ENCODE measurements at regions not wholly inside any gene's neighbourhood (a gene's known extent, or its start where the extent isn't known, plus 50 kb on each side); places are given as distances from the start of the nearest gene placed in this dataset.

- no peak overlapping the region for H3K4me3 ChIP-seq (ENCODE audit: low read depth, low read length)
- DNase-seq (ENCODE audit: low read depth), result no peak
- no peak for TF ChIP-seq CTCF (IDR thresholded peaks at IDR 0.05; ENCODE audit: low read depth, low read length, missing control alignments)
These were observed 206.4 kb upstream of the E2F8 start for GRCh38 chr11:19447150-19447566.

DNA sequence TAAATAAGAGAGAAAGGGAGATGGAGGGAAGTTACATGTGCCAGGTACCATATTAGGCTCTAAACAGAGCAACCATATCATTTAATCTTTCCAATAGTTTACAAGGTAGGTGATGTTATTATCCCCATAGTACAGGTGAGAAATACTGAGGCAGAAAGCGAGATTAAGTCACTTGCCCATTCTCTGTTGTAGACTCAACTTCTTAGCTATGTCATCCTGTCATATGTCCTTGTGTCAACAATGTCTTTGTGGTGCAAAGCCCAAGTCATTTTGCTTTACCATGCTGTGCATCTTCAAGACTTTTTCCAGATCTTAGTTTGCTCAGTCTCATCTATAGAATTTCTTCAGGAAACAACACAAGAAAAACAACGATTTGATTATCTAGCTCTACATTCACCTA is 205.0 kb upstream of the E2F8 start:
- no peak overlapping the region for H3K4me3 ChIP-seq (ENCODE audit: low read depth, low read length)
- DNase-seq (ENCODE audit: low read depth), result no peak
- TF ChIP-seq CTCF (IDR thresholded peaks at IDR 0.05; ENCODE audit: low read depth, low read length, missing control alignments), result no peak

DNA sequence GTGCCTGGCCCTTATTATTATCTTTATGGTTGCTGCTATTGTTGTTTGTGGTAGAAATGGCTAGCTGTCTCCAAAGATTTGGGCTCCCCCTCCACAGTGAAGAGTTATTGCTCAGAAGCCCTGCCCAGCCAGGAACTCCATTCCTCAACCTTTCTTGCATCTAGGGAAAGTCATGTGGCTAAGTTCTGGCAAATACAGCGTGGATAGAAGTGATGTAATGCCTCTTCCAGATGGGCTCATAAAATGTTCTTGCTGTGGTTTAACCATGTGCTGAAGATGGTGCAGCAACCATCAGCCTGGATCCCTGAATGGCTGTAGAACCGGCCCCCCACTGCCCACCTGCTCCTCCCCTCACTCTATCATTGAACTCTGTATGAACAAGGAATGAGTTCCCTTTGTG is 203.5 kb upstream of the E2F8 start:
- H3K4me3 ChIP-seq (ENCODE audit: low read depth, low read length), result no peak overlapping the region
- TF ChIP-seq CTCF (IDR thresholded peaks at IDR 0.05; ENCODE audit: low read depth, low read length, missing control alignments), result no peak
- no peak for DNase-seq (ENCODE audit: low read depth)

DNA sequence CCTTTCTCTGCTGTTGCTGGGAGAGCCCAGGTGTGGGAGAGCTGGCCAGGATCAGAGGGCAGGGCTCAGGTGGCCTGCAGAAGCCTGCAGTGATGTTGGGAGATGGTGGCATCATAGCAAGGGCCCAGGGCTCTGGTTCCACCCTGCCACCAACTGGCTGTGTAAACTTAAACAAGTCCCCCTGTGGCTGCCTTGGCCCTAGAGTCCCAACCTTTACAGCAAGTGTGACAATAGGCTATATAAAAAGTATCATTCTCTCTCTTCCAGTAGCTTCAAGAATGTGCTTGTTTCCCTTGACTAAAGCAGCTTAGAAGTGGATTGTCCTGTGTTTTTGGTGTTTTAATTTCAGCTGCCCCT is 201.8 kb upstream of the E2F8 start:
- no peak for DNase-seq (ENCODE audit: low read depth)
- no peak for TF ChIP-seq CTCF (IDR thresholded peaks at IDR 0.05; ENCODE audit: low read depth, low read length, missing control alignments)
- no peak overlapping the region for H3K4me3 ChIP-seq (ENCODE audit: low read depth, low read length)

GRCh38 chr11:19441752-19442553 is 201.2 kb upstream of the E2F8 start:
- no peak overlapping the region for H3K4me3 ChIP-seq (ENCODE audit: low read depth, low read length)
- DNase-seq (ENCODE audit: low read depth), result peak; percentile 77
- no peak for TF ChIP-seq CTCF (IDR thresholded peaks at IDR 0.05; ENCODE audit: low read depth, low read length, missing control alignments)

- no peak overlapping the region for H3K4me3 ChIP-seq (ENCODE audit: low read depth, low read length)
- TF ChIP-seq CTCF (IDR thresholded peaks at IDR 0.05; ENCODE audit: low read depth, low read length, missing control alignments), result no peak
- no peak for DNase-seq (ENCODE audit: low read depth)
These were observed 200.5 kb upstream of the E2F8 start for GRCh38 chr11:19441288-19441687.

DNA sequence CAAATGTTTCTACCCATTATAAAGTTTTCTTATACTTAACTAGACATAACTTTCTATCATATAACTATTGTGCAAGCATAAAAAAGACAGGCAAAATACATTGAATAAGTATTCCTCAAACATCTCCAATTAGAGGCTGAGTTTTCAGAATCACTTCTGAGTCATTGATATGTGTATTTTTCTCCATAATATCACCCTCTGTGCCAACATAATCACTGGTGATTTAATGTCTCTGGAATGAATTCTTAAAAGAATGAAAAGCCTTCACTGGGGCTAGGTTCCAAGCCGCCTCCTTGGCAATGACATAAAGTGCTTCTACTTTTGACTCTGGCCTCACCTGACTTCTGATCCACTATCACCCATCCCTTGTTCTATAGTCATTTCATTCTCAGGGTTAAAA is 197.0 kb upstream of the E2F8 start:
- TF ChIP-seq CTCF (IDR thresholded peaks at IDR 0.05; ENCODE audit: low read depth, low read length, missing control alignments), result no peak
- no peak overlapping the region for H3K4me3 ChIP-seq (ENCODE audit: low read depth, low read length)
- no peak for DNase-seq (ENCODE audit: low read depth)

Measured in GM12864 (cell line).